Peyer's patch (tissue), 4 donors: ENCODE measurements at regions not wholly inside any gene's neighbourhood (a gene's known extent, or its start where the extent isn't known, plus 50 kb on each side); places are given as distances from the start of the nearest gene placed in this dataset.

Experiments
- DNase-seq, 3 donors: peaks; one replicate each; pipeline ENCODE4 v3.0.0-alpha.2; 2017 to 2019
- H3K27ac ChIP-seq, 4 donors: fragments of 200-600 bp; sonication (generic); one replicate each; pipeline ENCODE4 v1.5.1; 2016 to 2019
- H3K27me3 ChIP-seq, 2 donors: fragments of 200-600 bp; sonication (generic); one replicate each; pipeline ENCODE4 v1.5.1; 2019
- H3K36me3 ChIP-seq, 3 donors: fragments of 200-600 bp; sonication (generic); one replicate each; pipeline ENCODE4 v1.5.1; 2016 to 2019
- H3K4me1 ChIP-seq, 4 donors: fragments of 200-600 bp; sonication (generic); one replicate each; pipeline ENCODE4 v1.5.1; 2016 to 2019
- H3K4me3 ChIP-seq, 4 donors: fragments of 200-600 bp; sonication (generic); 1 replicate in 3 of 4; 2 replicates in 1 of 4; pipeline ENCODE4 v1.5.1; 2016 to 2019; ENCODE audit warnings: mild to moderate bottlenecking in 1 of 4
- H3K9me3 ChIP-seq, 4 donors: fragments of 200-600 bp; sonication (generic); one replicate each; pipeline ENCODE4 v1.5.1; 2016 to 2019; ENCODE audit warnings: mild to moderate bottlenecking in 1 of 4
- POLR2A ChIP-seq, 2 donors: fragments of 450-650 bp; IDR thresholded peaks; one replicate each; pipeline ENCODE4 v1.5.1; 2017; ENCODE audit warnings: antibody characterized with exemption in 2 of 2, mild to moderate bottlenecking in 2 of 2, moderate library complexity in 2 of 2
- TF ChIP-seq, protein P1 (sequence below), 6 experiments: fragments of 450-650 bp in 4 of 6; fragments of 200-600 bp in 2 of 6; sonication (generic) in 1 of 6; IDR thresholded peaks; one replicate each; pipeline ENCODE4 v1.5.1; 2017 to 2019; ENCODE audit warnings: antibody characterized with exemption in 6 of 6, mild to moderate bottlenecking in 3 of 6, moderate library complexity in 1 of 6

DNA sequence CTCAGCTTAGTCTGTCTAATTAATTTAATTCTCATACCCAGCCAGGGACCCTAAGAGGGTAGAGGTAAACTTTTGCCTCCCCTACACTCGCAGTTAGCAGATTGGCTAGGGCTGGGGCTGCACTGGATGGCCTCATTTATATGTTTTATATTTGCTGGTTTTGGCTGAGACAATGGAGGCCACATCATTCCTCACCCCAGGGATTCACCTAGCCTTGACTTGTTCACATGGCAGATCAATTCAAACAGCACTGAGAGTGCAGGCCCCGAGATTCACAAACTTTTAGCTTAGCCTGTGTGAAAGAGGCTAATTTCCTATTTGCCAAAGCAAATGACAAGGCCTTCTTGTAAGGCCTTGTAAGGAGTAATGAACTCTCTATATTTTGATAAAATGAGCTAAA lies 844.4 kb downstream of the ARAP2 start:
- H3K9me3 ChIP-seq = no peaks in the 10 kb centered on the region
- no peaks in the 10 kb centered on the region for H3K27me3 ChIP-seq
- no peak for DNase-seq
- no peak for TF ChIP-seq POLR2A (IDR thresholded peaks at IDR 0.05)
- TF ChIP-seq, protein P1, sequence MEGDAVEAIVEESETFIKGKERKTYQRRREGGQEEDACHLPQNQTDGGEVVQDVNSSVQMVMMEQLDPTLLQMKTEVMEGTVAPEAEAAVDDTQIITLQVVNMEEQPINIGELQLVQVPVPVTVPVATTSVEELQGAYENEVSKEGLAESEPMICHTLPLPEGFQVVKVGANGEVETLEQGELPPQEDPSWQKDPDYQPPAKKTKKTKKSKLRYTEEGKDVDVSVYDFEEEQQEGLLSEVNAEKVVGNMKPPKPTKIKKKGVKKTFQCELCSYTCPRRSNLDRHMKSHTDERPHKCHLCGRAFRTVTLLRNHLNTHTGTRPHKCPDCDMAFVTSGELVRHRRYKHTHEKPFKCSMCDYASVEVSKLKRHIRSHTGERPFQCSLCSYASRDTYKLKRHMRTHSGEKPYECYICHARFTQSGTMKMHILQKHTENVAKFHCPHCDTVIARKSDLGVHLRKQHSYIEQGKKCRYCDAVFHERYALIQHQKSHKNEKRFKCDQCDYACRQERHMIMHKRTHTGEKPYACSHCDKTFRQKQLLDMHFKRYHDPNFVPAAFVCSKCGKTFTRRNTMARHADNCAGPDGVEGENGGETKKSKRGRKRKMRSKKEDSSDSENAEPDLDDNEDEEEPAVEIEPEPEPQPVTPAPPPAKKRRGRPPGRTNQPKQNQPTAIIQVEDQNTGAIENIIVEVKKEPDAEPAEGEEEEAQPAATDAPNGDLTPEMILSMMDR (IDR thresholded peaks at IDR 0.05) = no peak
- no peak overlapping the region for H3K27ac ChIP-seq
- no peaks in the 10 kb centered on the region for H3K36me3 ChIP-seq
- no peaks in the 10 kb centered on the region for H3K4me1 ChIP-seq
- H3K4me3 ChIP-seq = no peak overlapping the region

DNA sequence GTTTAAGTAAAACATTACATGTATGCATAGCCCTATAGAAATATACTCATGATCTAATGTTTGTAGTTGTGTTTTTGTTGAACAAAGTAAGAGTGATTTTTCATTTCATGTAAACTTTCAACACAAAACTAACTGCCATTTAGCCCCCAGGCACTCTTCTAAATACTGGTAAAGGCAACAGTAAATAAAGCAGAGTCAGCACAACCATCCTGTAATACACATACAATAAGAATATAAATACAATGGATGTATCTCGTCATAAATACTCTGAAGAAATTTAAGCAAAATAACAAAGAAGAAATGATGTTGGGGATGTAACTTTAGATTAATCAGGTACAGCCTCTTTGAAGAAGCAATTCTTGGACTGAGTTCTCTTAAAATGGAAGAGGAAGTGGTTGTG lies 821.2 kb downstream of the ARAP2 start:
- Histone ChIP-seq H3K36me3 (no peaks in the 10 kb centered on the region), H3K4me1 (no peaks in the 10 kb centered on the region), H3K9me3 (no peaks in the 10 kb centered on the region), H3K4me3 (no peak overlapping the region), H3K27me3 (no peaks in the 10 kb centered on the region), H3K27ac (no peak overlapping the region)
- DNase-seq = no peak
- TF ChIP-seq, protein P1 (IDR thresholded peaks at IDR 0.05) = no peak
- TF ChIP-seq POLR2A (IDR thresholded peaks at IDR 0.05) = no peak

DNA sequence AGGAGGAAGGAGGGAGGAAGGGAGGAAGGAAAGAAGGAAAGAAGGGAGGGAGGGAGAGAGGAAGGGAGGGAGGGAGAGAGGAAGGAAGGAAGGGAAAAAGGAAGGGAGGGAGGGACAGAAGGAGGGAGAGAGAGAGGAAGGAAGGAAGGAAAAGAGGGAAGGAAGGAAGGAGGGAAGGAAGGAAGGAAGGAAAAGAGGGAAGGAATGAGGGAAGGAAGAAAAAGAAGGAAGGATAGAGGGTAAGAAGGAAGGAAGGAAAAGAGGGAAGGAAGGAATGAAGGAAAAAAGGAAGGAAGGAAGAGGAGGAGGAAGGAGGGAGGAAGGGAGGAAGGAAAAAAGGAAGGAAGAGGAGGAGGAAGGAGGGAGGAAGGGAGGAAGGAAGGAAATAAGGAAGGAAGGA lies 796.8 kb downstream of the ARAP2 start:
- no peaks in the 10 kb centered on the region for H3K36me3 ChIP-seq

DNA sequence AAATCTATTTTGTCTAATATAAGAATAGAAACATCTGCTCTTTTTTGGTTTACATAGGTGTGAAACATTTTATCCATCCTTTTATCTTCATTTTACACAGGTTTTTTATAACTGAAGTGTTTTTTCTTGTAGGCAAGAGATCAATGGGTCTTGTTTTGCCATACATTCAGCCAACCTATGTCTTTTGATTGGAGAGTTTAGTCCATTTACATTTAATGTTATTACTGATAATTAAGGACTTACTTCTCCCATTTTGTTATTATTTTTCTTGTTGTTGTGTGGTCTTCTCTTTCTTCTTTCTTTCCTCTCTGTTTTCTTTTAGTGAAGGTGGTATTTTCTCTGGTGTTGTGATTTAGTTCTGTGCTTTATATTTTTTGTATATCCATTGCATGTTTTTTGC lies 785.3 kb downstream of the ARAP2 start:
- Histone ChIP-seq H3K4me3 (no peak overlapping the region), H3K4me1 (no peaks in the 10 kb centered on the region), H3K27me3 (no peaks in the 10 kb centered on the region), H3K36me3 (no peaks in the 10 kb centered on the region), H3K9me3 (no peaks in the 10 kb centered on the region), H3K27ac (no peak overlapping the region)
- DNase-seq = no peak
- no peak for TF ChIP-seq POLR2A (IDR thresholded peaks at IDR 0.05)
- TF ChIP-seq, protein P1 (IDR thresholded peaks at IDR 0.05) = no peak

More for the DNA sequence above, 796.8 kb downstream of the ARAP2 start:
- Histone ChIP-seq H3K4me1 (no peaks in the 10 kb centered on the region), H3K27ac (no peak overlapping the region), H3K4me3 (no peak overlapping the region), H3K9me3 (peaks cover 0 to 3% (median 0%) of the 10 kb centered on the region in 4 donors), H3K27me3 (no peaks in the 10 kb centered on the region)
- TF ChIP-seq POLR2A (IDR thresholded peaks at IDR 0.05) = no peak
- TF ChIP-seq, protein P1 (IDR thresholded peaks at IDR 0.05) = no peak
- DNase-seq = no peak

DNA sequence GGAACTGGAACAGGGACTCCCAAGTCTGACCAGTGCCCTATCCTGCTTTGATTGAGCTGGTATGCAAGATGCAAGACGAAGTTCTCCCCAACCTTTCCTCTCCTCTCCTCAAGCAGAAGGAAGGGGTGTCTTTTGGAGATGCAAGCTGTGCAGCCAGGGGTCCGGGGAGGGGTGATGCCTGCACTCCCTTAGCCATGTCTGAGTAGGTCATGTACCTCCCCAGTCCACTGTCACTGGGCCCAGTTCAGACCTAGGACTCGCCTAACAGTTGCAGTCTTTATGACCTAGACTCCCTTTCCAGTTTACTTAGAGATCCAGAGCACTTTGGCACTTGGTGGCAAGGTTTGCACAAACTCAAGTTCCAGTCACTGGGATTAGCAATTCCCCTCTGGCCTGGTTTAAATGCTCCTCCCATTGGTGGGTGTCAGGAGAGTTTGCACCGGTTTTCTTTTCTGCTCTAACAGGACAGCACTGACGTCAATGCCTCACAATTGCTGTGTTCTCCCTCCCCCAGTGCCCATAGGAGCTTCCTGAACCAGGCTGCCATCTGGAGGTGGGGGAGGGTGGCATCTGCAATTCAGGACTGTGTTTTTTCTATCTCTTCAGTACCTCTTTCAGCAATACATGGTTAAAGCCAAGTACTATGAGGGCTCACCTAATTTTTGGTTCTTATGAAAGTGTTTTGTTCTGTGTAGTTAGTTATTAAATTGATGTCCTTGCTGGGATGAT lies 782.2 kb downstream of the ARAP2 start:
- no peaks in the 10 kb centered on the region for H3K4me1 ChIP-seq
- DNase-seq = no peak
- no peaks in the 10 kb centered on the region for H3K36me3 ChIP-seq
- TF ChIP-seq POLR2A (IDR thresholded peaks at IDR 0.05) = no peak
- no peak overlapping the region for H3K4me3 ChIP-seq
- H3K27me3 ChIP-seq = no peaks in the 10 kb centered on the region
- no peak overlapping the region for H3K27ac ChIP-seq
- no peaks in the 10 kb centered on the region for H3K9me3 ChIP-seq

DNA sequence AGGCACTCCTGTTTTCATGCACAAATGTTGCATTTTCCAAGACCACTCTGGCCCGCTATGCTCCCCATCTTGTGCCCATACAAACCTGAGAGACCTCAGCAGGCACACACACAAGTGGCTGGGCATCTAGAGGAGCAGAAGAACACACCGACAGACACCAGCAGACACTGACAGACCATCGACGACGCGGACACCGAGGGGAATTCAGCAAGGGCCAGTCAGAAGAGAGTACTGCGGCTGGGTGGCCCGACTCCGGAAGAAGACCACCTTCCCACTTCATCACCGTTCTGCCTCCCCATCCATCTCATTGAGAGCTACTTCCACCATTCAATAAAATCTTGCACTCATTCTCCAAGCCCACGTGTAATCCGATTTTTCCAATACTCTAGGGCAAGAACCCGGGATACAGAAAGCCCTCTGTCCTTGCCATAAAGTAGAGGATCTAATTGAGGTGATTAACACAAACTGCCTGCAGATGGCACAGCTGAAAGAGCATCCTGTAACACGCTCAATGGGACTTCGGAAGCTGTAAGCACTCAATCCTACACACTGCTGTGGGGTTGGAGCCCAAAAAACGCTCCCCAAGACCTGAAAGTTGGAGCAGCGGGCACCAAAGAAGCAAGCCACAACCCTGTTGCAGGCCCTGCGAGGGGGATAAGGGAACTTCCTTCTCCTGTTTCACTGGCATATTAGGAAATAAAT lies 780.9 kb downstream of the ARAP2 start:
- no peak for DNase-seq
- TF ChIP-seq, protein P1 (IDR thresholded peaks at IDR 0.05) = no peak
- no peak for TF ChIP-seq POLR2A (IDR thresholded peaks at IDR 0.05)
- Histone ChIP-seq H3K4me3 (no peak overlapping the region), H3K27ac (no peak overlapping the region), H3K4me1 (no peaks in the 10 kb centered on the region), H3K27me3 (no peaks in the 10 kb centered on the region), H3K9me3 (no peaks in the 10 kb centered on the region), H3K36me3 (no peaks in the 10 kb centered on the region)
